Smooth muscle cell (in vitro differentiated cells): ENCODE measurements at regions not wholly inside any gene's neighbourhood (a gene's known extent, or its start where the extent isn't known, plus 50 kb on each side); places are given as distances from the start of the nearest gene placed in this dataset.

ENCODE experiments used
- DNase-seq: peaks from one replicate; lab custom pipeline; 2025; ENCODE audit not compliant: unreplicated experiment; lab: John Stamatoyannopoulos, UW
- H2AFZ ChIP-seq: fragments of 200-600 bp; sonication (generic); 2 replicates; pipeline ENCODE4 v1.6.0; 2016; ENCODE audit warnings: antibody characterized with exemption, low read depth, mild to moderate bottlenecking
- H3F3A ChIP-seq: fragments of 200-600 bp; sonication (generic); 2 replicates; pipeline ENCODE4 v1.6.0; 2017; ENCODE audit warnings: antibody characterized with exemption, low read depth
- H3K27ac ChIP-seq: fragments of 200-600 bp; sonication (generic); 2 replicates; pipeline ENCODE4 v1.5.1; 2016; ENCODE audit warnings: low read depth, mild to moderate bottlenecking
- H3K27me3 ChIP-seq: fragments of 200-600 bp; sonication (generic); 2 replicates; pipeline ENCODE4 v1.6.1; 2016; ENCODE audit warnings: low read depth, mild to moderate bottlenecking
- H3K36me3 ChIP-seq: fragments of 200-600 bp; sonication (generic); 2 replicates; pipeline ENCODE4 v1.5.1; 2016; ENCODE audit warnings: low read depth
- H3K4me1 ChIP-seq: fragments of 200-600 bp; sonication (generic); 2 replicates; pipeline ENCODE4 v1.5.1; 2016; ENCODE audit warnings: low read depth
- H3K4me2 ChIP-seq: fragments of 200-600 bp; sonication (generic); 2 replicates; pipeline ENCODE4 v1.6.0; 2016; ENCODE audit warnings: mild to moderate bottlenecking
- H3K4me3 ChIP-seq: fragments of 200-600 bp; sonication (generic); 2 replicates; pipeline ENCODE4 v1.5.1; 2016; ENCODE audit warnings: mild to moderate bottlenecking
- H3K79me2 ChIP-seq: fragments of 200-600 bp; sonication (generic); 2 replicates; pipeline ENCODE4 v1.6.0; 2016; ENCODE audit warnings: low read depth, mild to moderate bottlenecking
- H3K9ac ChIP-seq: fragments of 200-600 bp; sonication (generic); 2 replicates; pipeline ENCODE4 v1.6.0; 2016; ENCODE audit warnings: low read depth
- H3K9me3 ChIP-seq: fragments of 200-600 bp; sonication (generic); replicated peaks from 2 replicates; pipeline ENCODE4 v1.5.1; 2016; ENCODE audit warnings: low read depth
- H4K20me1 ChIP-seq: fragments of 200-600 bp; sonication (generic); 2 replicates; pipeline ENCODE4 v1.6.0; 2016; ENCODE audit warnings: low read depth
- WGBS: methylation state at CpG from one replicate; pipeline ENCODE4 v1.1.7; 2016; ENCODE audit warnings: low lambda C conversion rate; 5-methylcytosine and 5-hydroxymethylcytosine counted together
- TF ChIP-seq, protein P1 (sequence below): fragments of 200-600 bp; sonication (generic); IDR thresholded peaks from 2 replicates; pipeline ENCODE4 v1.5.1; 2017; ENCODE audit warnings: borderline replicate concordance, mild to moderate bottlenecking, antibody characterized with exemption; ENCODE audit not compliant: insufficient read depth, poor library complexity, severe bottlenecking

DNA sequence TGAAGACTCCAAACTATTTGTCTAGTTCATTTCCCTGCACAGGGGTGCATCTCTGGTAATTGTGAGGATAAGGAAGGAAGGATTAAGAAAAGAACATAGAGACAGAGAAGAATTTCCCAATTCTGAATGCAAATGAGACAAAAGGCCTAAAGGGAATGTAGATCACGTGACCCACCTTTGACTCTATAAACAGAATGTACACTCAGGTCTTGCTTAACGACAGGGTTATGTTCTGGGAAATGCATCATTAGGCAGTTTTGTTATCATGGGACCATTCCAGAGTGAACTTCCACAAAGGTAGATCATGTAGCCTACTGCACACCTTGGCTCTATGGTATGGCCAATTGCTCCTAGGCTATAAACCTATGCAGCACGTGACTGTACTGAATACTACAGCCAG lies 252.3 kb upstream of the ZP4 start:
- Histone ChIP-seq H2AFZ (no peak overlapping the region), H4K20me1 (no peaks in the 10 kb centered on the region), H3K36me3 (no peaks in the 10 kb centered on the region), H3K27me3 (no peaks in the 10 kb centered on the region), H3F3A (no peaks in the 10 kb centered on the region), H3K27ac (no peak overlapping the region), H3K4me1 (no peaks in the 10 kb centered on the region), H3K9me3 (no peaks in the 10 kb centered on the region), H3K4me3 (no peak overlapping the region), H3K4me2 (no peak overlapping the region), H3K79me2 (no peaks in the 10 kb centered on the region), H3K9ac (no peak overlapping the region)
- WGBS: 88% methylated on average over 3 of the region's 3 CpGs
- DNase-seq: no peak
- TF ChIP-seq, protein P1, sequence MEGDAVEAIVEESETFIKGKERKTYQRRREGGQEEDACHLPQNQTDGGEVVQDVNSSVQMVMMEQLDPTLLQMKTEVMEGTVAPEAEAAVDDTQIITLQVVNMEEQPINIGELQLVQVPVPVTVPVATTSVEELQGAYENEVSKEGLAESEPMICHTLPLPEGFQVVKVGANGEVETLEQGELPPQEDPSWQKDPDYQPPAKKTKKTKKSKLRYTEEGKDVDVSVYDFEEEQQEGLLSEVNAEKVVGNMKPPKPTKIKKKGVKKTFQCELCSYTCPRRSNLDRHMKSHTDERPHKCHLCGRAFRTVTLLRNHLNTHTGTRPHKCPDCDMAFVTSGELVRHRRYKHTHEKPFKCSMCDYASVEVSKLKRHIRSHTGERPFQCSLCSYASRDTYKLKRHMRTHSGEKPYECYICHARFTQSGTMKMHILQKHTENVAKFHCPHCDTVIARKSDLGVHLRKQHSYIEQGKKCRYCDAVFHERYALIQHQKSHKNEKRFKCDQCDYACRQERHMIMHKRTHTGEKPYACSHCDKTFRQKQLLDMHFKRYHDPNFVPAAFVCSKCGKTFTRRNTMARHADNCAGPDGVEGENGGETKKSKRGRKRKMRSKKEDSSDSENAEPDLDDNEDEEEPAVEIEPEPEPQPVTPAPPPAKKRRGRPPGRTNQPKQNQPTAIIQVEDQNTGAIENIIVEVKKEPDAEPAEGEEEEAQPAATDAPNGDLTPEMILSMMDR: no peak

DNA sequence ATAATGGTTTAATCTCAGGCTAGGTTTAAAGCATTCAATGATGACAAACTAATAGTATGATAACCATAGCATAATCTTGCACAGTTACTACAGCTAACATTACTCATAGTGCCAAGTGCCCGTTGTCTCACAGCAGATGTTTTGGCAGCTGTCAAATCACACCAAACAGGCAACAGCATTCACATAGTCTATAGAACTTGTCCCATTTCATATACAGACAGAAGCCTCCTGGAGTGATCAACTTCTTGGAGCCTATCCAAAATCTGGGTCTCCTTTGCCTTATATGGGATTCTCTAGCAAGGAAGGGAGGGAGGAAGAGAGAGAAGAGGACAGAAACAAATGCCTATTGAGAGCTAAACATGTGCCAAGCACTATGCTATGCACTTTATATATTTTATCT lies 250.6 kb upstream of the ZP4 start:
- no peaks in the 10 kb centered on the region for H3F3A ChIP-seq
- no peaks in the 10 kb centered on the region for H3K36me3 ChIP-seq
- H3K4me2 ChIP-seq: no peak overlapping the region
- no peak overlapping the region for H3K27ac ChIP-seq
- H3K4me3 ChIP-seq: no peak overlapping the region
- no peaks in the 10 kb centered on the region for H3K79me2 ChIP-seq
- DNase-seq: no peak
- WGBS: 85% methylated on average over 1 of the region's 1 CpG
- H4K20me1 ChIP-seq: no peaks in the 10 kb centered on the region
- no peak overlapping the region for H2AFZ ChIP-seq
- no peak overlapping the region for H3K9ac ChIP-seq
- no peaks in the 10 kb centered on the region for H3K9me3 ChIP-seq
- no peaks in the 10 kb centered on the region for H3K4me1 ChIP-seq
- no peaks in the 10 kb centered on the region for H3K27me3 ChIP-seq
- TF ChIP-seq, protein P1: no peak

DNA sequence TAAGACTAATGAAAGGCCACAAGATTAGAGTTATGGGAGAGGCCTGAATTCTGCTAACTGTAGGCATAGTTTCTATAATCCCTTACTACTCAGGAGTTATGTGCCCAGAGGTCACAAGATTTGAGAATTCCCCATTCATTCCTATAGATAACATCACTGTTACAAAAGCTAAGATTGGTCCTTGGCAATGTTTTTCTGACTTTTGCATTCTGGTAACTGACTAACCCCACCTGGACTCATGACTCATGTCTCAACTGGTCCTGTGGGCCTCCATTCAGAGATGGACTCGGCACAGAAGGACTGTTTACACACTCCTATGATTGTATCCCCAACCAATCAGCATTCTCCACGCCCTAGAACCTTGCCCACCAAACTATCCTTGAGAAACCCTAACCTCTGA lies 249.0 kb upstream of the ZP4 start:
- no peak overlapping the region for H3K9ac ChIP-seq
- no peak overlapping the region for H2AFZ ChIP-seq
- DNase-seq: no peak
- H3K79me2 ChIP-seq: no peaks in the 10 kb centered on the region
- H3K9me3 ChIP-seq: no peaks in the 10 kb centered on the region
- no peak overlapping the region for H3K4me3 ChIP-seq
- no peaks in the 10 kb centered on the region for H3K36me3 ChIP-seq
- no peaks in the 10 kb centered on the region for H3K27me3 ChIP-seq
- no peaks in the 10 kb centered on the region for H3F3A ChIP-seq
- 46% methylated on average over 2 of the region's 2 CpGs for WGBS
- H3K27ac ChIP-seq: no peak overlapping the region
- H3K4me2 ChIP-seq: no peak overlapping the region
- no peaks in the 10 kb centered on the region for H3K4me1 ChIP-seq
- TF ChIP-seq, protein P1: no peak
- H4K20me1 ChIP-seq: no peaks in the 10 kb centered on the region

DNA sequence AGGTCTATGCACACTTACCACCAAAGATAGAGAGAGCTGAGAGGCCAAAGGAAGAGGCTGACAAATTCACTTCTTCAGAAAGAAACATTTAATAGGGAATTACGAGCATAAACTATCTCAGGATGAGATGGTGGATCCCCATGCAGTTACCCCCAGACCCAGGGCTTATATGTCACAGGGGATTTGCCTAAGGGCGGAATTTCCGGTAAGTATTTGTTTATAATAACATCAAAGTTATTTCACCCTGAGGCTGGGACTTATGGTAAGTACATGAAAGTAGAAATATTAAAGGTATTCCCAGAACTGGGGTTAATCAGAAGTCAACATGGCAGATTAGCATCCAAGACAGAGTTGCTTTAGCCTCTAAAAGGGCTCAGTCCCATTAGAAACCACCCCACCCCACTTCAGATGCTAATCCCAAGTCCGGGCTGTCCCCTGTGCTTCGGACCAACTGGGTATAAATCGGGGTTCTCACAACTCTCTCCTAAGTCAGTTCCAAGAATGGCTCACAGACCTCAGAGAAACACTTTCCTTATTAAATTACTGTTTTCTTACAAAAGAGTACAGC lies 247.4 kb upstream of the ZP4 start:
- 93% methylated on average over 6 of the region's 6 CpGs for WGBS
- H4K20me1 ChIP-seq: no peaks in the 10 kb centered on the region
- no peak overlapping the region for H3K27ac ChIP-seq
- H3K9me3 ChIP-seq: no peaks in the 10 kb centered on the region
- H2AFZ ChIP-seq: no peak overlapping the region
- DNase-seq: no peak
- H3K4me3 ChIP-seq: no peak overlapping the region
- H3K27me3 ChIP-seq: no peaks in the 10 kb centered on the region
- H3K4me2 ChIP-seq: no peak overlapping the region
- H3K36me3 ChIP-seq: no peaks in the 10 kb centered on the region
- TF ChIP-seq, protein P1: no peak
- H3F3A ChIP-seq: no peaks in the 10 kb centered on the region
- no peaks in the 10 kb centered on the region for H3K79me2 ChIP-seq
- H3K9ac ChIP-seq: no peak overlapping the region
- no peaks in the 10 kb centered on the region for H3K4me1 ChIP-seq
